ENCODE measurements at regions not wholly inside any gene's neighbourhood (a gene's known extent, or its start where the extent isn't known, plus 50 kb on each side); places are given as distances from the start of the nearest gene placed in this dataset.

- TF ChIP-seq NR3C1 (IDR thresholded peaks at IDR 0.05) (no peak), PBX3 (IDR thresholded peaks at IDR 0.05) (no peak), FOSL2 (IDR thresholded peaks at IDR 0.05) (no peak), FOSL2 (CRISPR knock-in tag; IDR thresholded peaks at IDR 0.05) (no peak), EHMT2 (IDR thresholded peaks at IDR 0.05; ENCODE audit: low read depth) (no peak)
These were observed 909.3 kb upstream of the CDH10 start for GRCh38 chr5:25554077-25554476.
